HG03575 (cell line): ENCODE measurements at regions not wholly inside any gene's neighbourhood (a gene's known extent, or its start where the extent isn't known, plus 50 kb on each side); places are given as distances from the start of the nearest gene placed in this dataset.

ENCODE experiments used
- ATAC-seq: cut with Tn5 transposase; IDR thresholded peaks from one replicate; pipeline ENCODE4 v1.9.1; 2021; ENCODE audit not compliant: unreplicated experiment, insufficient number of reproducible peaks, low FRiP score; ENCODE audit errors: extremely low read depth

DNA sequence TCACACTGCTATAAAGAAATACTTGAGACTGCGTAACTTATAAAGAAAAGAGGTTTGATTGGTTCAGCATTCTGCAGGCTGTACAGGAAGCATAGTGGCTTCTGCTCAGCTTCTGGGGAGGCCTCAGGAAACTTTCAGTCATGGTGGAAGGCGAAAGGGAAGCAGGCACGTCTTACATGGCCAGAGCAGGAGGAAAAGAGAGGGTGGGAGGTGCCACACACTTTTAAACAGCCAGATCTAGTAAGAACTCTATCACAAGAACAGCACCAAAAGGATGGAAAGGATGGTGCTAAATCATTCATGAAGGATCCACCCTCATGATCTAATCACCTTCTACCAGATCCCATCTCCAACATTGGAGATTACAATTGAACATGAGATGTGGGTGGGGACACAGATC, 145.5 kb upstream of the OSR1 start:
- ATAC-seq: no peak

DNA sequence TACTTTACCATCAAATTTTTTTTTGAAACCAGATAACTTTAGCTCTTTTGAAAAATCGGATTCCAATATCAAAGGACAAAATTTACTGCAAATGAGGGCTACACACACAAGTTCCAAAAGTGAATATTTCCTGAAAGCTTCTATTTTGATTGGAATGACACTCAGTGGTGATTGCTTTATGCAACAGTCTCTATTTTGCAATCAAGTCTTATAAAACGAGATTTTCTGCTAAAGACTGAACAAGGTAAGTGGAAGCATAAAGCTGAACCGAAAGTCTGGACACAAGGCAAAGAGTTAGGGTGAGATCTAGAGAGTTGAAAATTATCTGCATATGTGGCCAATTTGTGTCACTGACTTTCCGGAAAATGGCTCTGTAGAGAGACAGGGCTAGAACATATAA, 145.0 kb upstream of the OSR1 start:
- ATAC-seq: no peak

DNA sequence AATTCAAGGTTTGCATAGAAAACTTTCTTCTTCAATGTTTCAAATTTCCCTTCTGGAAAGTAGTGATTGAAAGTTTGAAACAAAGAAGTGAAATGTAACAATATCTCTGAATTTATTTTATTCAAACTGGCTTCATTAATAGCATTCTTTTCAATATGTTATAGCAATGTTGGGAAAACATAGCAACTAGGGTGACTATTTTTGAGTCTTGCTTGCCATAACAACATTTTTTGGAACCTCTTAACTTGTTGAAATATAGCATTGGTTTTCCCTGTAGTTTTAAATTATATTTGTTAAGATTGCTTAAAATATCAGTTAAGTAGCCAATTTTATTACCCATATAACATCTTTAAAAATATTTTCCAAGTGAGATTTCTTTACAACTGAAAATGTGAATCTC, 141.7 kb upstream of the OSR1 start:
- ATAC-seq: no peak

DNA sequence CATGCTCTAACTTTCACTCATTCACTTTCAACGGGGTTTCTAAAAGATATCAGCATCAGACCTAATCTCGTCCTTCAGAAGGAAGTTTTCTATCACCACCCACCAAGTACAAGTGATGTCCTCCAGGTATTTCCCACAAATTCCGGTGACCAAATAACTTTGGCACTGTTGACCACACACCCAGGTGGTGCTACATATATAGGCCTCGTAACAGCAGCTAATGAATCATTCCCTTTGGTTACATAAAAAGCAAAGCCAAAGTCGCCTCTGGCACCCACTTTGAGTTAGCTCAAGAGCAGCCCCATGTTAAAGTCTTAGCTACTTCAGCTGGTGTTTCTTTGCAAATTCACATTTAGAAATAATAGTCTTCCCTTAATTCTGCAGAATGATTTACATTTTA, 138.2 kb upstream of the OSR1 start:
- no peak for ATAC-seq

DNA sequence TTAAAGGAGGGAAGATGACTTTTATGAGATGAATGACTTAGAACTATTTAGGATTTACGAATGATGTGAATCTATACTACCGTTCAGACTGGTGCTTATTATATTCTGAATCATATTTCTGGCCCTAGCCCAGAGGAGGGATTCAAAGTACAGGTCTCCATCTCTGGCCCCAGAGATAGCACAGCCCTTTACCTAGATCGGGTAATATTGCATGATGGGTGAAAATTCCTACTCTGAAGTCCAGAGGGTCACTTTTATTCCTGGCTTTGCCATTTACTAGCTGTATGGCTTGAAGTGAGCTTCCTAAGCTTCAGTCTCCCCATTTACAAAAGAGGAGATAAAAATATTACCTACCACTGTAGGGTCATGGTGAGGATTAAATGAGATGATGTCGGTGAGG, 135.8 kb upstream of the OSR1 start:
- ATAC-seq: no peak

DNA sequence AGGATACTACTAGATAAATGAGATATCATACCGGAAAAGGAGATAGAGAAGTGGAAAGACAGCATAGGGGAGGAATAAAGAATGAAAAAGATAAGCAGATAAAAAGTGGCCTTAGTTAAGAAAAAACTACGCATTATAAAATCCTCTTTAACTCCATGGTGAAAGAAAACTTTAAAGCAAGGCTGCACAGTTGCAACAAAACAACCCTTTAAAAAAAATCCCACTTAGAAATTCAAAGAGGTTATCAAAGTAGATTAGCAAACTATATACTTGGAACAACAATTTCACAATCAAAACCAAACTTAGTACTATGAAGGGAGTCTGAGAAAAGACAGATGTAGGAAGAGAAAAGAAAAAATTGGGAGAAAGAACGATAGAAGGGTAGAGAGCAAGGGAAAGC, 133.4 kb upstream of the OSR1 start:
- no peak for ATAC-seq

DNA sequence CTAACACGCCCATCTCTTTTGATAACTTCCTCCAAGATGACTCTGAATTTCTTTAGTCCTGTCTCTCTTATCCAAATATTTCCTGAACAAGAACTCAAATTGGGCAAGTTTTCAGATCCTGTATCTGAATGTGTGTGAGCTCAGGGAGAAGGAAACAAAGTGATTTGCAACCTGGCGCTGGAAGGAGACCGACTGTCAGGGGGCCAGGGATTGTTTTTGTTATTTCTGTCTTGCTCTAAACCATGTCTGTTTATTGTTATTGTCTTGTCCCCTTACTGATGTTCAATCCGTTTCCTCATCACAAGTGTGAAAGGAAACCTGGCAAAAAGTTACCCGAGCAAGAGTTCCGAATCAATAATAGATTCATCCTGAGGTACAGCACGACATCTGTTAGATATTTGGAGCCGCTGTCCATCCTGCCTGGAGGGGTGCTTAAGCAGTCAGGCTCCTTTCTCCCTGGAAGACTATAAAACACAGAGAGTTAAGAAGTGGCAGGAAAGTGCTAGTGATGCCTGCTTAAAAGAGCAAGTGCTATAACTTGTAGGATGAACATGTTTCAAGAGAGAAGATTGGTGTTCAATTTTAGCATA, 132.5 kb upstream of the OSR1 start:
- ATAC-seq: no peak

DNA sequence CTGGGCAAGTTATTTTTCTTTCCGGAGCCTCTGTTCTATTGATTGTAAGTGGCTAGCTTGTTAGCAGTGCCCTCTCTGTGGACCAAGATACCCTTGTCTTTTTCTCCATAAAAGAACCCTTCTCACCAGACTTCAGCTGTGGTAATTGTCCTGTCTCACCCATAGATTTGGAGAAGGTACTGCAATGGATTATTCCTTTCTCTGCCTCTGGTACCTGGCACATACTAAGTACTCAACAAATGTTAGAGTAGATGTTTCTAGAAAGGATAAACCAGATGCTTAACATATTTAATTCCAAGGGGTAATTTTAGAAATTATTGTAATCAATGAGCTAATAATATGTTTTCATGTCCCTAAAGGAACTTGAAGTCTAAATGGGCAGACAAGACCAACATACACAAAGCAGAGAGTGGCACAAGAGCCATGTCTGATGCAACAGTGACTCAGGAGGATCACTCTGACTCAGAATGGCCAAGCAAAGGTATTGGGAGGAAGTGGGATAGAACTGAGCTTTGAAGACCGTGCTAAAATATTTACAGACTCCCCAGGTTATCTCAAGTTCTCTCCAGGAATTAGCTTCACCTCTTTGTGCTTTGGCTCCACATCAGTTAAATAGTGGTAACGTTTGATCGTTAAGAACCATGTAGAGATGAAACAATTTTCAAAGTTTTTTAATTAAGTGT, 129.7 kb upstream of the OSR1 start:
- peak; percentile 66 for ATAC-seq

DNA sequence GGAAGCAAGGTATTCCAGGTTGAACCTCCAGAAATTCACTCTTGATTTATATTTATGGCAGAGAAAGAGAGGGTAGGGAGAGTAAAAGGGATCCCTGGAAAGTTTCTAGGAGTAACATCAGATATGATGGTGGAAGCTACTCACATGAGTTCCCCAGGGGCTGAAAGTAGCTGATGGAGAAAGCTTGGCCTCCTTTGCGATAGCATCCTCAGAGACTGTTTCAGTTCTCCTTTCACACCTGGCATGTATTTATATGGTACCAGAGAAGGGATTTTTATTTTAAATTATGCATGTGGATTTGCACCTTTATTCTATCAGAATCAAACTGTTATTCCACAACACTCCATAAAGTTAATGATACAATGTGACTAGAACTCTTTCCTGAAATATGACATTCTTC, 126.3 kb upstream of the OSR1 start:
- peak; percentile 64 for ATAC-seq

DNA sequence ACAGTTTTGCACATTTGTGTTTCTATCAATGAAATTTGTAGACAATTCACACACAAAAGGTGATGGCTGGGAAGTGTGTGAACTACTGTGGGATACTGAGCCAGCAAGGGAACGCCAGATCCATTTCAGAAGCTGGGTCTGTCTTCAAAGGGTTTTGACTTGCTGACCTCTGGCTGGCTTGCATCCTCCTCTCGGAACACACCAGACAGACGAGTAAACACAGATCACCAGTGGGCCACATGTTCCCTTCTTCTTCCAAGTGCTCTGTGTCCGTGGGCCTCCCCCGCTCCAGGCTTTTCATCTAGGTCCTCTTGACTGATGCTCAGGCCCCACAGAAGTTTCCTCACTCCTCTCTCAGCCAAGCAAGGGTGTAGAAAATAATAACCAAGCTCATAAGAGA, 122.2 kb upstream of the OSR1 start:
- ATAC-seq: no peak

DNA sequence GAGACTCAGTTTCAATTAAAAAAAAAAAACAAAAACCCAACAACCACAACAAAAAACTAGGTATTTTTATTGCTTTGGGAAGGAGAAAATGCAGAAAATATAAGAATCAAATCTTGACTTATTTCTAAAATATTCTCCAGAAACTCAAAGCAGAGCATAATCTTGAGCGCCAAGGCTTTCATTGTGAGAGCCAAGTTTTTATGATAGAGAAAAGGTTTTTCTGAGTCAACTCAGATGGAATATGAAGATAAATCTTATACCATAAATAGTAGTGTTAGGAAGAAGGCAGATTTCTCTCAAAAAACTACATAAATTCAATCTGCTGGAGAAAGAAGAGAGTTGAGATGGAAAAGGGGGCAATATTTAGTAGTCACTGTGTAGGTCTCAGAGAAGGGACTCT, 121.2 kb upstream of the OSR1 start:
- no peak for ATAC-seq

DNA sequence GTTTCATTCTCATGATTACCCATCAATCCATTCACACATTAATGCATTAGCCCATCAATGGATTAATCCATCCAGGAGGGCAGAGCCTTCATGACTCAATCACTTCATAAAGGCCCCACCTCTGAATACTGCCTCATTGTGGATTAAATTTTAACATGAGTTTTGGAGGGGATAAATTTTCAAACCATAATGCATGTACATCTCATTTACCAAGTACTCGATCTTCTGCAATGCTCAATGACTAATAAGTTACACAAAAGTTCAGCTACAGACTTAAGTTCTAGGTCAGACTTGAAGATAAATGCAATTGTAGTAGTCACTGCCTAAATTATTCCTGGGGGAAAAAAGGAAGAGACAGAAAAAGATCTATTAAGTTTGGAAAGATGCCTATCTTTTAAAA, 120.0 kb upstream of the OSR1 start:
- ATAC-seq: no peak

DNA sequence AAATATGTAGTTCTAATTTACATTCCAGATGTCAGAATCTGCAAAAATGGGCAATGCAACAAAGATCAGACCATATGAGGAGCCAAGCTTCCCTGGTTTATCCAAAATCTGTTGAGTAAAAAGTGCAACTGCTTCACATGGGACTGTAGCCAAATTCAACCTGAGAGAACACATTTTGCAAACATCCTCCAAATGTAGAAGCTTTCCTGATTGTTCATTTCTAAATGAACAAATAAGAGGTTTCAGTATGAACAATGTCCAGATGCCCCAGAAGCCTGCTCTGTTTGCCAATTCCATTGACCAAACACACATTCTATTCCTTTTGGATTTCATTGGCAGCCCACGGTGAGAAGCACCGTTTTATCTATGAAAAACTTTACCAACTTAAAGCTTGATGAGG, 117.9 kb upstream of the OSR1 start:
- no peak for ATAC-seq

DNA sequence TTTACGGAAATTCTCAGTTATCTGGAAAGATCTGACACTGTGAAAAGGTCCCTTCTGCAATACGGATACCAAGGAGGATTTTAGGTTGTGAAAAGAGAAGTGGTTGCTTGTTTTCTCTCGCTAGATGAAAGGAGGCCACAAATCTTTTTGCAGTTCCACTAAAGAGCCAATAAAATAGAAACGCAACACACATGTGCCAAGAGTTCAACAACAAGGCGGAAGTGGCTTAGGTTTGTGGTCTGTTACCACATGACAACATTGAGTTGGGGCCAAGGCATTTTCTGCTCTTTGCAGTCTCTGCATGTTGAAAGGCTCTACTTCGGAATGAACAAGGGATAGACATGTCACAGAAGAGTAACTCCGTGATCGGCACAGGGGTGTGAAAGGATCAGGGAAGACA, 115.7 kb upstream of the OSR1 start:
- ATAC-seq: peak; percentile 98

DNA sequence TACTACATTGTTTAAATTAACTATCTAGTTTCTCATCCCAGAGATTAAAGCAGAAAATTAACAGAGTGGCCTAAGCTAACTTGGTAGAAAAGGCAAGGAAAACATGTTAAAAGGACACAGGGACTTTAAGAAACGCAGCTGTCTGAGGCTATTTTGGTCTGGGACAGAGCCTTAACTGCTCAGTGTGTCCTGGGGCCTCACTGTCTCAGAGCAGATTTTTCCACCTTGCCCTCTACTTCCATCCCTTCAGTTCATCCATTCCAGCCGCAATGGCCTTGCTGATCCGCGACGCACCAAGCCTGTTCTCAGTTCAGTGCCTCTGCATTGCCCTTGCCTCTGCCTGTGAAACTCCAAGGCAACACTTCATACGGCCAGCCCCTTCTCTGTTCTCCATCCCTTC, 114.9 kb upstream of the OSR1 start:
- ATAC-seq: no peak

DNA sequence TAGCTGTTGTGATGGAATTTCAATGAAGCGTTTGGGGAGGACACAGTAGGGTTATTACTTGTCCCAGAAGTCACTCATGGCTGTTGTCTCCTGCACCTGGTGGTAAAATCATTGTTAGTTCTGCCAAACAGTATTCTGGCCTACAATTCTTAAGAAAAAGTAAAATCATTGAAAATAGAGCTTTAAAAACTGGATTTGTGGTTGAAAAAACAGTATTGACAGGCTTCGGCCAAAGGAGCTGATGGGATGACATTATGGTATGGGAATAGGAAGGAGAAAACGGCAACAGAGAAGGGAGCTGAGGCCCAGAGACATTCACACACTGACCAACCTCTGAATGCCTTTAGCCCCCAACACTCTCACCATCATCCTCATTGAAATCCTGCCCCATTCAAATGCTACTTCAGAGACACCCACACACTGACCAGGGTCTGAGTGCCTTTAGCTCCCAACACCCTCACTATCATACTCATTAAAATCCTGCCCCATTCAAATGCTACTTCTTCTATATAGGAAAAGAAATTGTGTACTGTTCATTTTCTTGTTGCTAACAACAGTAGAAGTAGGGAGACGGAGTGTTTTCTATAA, 114.1 kb upstream of the OSR1 start:
- ATAC-seq: no peak

DNA sequence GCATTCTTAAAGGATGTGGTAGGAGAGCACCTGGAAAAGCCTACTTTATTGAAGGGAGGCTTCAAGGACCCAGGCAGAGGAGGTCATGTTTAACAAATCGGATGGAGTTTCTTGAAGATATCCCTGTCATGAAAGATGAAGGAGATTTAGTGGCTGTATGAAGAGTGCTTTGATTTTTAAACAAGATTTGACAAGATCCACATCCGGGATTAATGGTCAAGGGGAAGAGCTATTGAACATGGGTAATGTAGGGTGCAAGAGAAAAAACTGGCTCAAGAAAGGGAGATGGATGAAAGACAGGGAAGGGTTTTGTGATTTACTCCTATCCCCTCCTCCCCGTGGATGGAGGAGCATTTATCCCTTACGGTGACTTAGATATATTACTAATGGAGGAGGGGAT, 113.1 kb upstream of the OSR1 start:
- no peak for ATAC-seq

DNA sequence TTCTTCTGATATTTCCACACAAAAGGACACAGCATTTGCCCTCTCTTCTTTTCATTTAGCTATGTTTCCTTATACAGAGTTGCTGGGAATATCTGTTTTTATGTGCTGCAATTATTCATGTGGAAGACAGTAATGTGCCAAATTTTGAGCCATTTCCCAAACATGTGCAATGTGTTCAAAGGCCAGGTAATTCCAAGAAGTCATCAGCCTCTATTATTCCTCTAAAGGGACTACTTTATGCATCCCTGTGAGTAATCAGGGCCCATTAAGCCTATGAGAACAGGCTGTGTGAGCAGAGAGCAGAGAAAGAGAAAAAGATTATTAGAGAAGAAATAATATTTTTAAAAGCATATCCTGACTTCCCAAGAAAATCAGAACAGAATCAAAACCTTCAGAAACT, 107.6 kb upstream of the OSR1 start:
- no peak for ATAC-seq

DNA sequence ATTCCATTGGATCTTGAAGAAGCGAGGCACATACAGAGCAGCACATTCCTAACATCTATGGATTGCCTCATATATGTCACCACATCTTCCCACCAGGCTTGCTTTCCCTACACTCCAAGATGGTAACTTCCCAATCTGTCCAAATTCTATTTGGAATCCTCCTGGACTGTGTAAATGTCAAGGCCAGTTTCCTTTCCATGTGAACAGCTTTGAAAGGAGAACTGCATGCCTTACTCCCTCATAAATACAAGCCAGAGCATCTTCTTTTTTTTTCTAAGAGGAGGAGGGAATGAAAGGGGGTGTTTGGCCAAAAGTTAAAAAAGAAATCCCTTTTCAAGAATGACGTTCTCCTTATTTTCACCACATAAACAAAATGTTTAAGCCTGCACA, 103.8 kb upstream of the OSR1 start:
- ATAC-seq: no peak

DNA sequence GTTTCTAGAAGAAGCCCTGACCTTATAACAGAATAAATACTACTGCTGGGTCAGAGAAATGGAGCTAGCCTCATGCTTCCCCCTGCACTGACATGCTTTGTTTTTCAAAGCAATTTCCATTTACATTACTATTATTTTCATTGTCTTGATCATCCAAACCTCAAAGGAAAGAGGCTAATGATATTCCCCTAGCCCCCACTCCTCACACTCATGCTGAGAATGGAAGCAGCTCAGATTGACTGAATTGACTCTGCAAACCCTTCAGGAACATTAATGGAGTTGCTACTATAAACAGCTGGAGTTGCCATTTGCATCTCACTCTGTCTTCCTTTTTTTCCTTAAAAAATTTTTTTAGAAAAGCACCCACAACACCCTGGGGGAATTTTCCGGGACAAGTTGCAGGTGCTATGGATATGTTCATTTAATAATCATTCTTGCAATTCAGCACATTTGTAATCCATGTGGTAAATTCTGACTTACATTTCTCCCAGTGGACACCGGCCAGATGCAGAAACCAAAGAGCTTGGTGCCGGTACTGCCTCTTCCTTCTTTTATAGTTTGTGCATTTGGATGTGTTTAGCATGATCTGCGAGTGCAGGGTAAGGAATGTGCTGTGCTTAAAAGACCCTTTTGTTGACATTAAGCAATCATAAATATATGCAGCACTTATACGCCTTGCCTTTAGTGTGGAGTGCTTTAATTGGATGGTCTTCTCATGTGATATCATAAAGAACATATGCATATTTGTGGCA, 103.3 kb upstream of the OSR1 start:
- ATAC-seq: no peak
